Lower leg skin (tissue), 3 donors: ENCODE measurements at regions not wholly inside any gene's neighbourhood (a gene's known extent, or its start where the extent isn't known, plus 50 kb on each side); places are given as distances from the start of the nearest gene placed in this dataset.

ENCODE experiments used
- CTCF ChIP-seq, 3 donors: fragments of 450-650 bp; IDR thresholded peaks; one replicate each; pipeline ENCODE4 v1.5.1; 2016; ENCODE audit warnings: antibody characterized with exemption in 3 of 3, mild to moderate bottlenecking in 3 of 3, moderate library complexity in 2 of 3
- POLR2A ChIP-seq, 2 donors: fragments of 450-650 bp; IDR thresholded peaks; one replicate each; pipeline ENCODE4 v1.6.1; 2016 to 2017; ENCODE audit warnings: antibody characterized with exemption in 2 of 2, mild to moderate bottlenecking in 1 of 2, moderate library complexity in 1 of 2

- TF ChIP-seq CTCF (IDR thresholded peaks at IDR 0.05) (no peak), POLR2A (IDR thresholded peaks at IDR 0.05) (no peak)
These were observed 569.2 kb downstream of the ZEB2 start for GRCh38 chr2:143950704-143951103.
